ENCODE measurements at regions not wholly inside any gene's neighbourhood (a gene's known extent, or its start where the extent isn't known, plus 50 kb on each side); places are given as distances from the start of the nearest gene placed in this dataset.
"Not testable (repeated sequence)": the region's sequence is repeated elsewhere in the genome, so short reads cannot be mapped to it uniquely, and the experiment has no call there.

GRCh38 chr15:93800805-93801204 lies 430.6 kb upstream of the MCTP2 start:
- no peaks in the 10 kb centered on the region for H3K36me3 ChIP-seq
- H3K27me3 ChIP-seq = no peaks in the 10 kb centered on the region
- H4K20me1 ChIP-seq = no peaks in the 10 kb centered on the region
- H3K4me3 ChIP-seq = no peak overlapping the region
- TF ChIP-seq Cebpa-rat (IDR thresholded peaks at IDR 0.05) = no peak
- H3K4me2 ChIP-seq = no peak overlapping the region
- H3K27ac ChIP-seq = no peak overlapping the region
- H3K9me3 ChIP-seq = no peaks in the 10 kb centered on the region
- H3K4me1 ChIP-seq = no peaks in the 10 kb centered on the region
- H3K9ac ChIP-seq = no peak overlapping the region

GRCh38 chr15:93789441-93789840 lies 441.9 kb upstream of the MCTP2 start:
- no peaks in the 10 kb centered on the region for H3K27me3 ChIP-seq
- peak overlapping the region; percentile 42 for H3K4me2 ChIP-seq
- no peak overlapping the region for H3K27ac ChIP-seq
- no peaks in the 10 kb centered on the region for H4K20me1 ChIP-seq
- H3K4me3 ChIP-seq = no peak overlapping the region
- no peak for TF ChIP-seq Cebpa-rat (IDR thresholded peaks at IDR 0.05)
- H3K9me3 ChIP-seq = peaks cover 23% of the 10 kb centered on the region
- H3K4me1 ChIP-seq = peaks cover 12% of the 10 kb centered on the region
- no peaks in the 10 kb centered on the region for H3K36me3 ChIP-seq
- no peak overlapping the region for H3K9ac ChIP-seq

DNA sequence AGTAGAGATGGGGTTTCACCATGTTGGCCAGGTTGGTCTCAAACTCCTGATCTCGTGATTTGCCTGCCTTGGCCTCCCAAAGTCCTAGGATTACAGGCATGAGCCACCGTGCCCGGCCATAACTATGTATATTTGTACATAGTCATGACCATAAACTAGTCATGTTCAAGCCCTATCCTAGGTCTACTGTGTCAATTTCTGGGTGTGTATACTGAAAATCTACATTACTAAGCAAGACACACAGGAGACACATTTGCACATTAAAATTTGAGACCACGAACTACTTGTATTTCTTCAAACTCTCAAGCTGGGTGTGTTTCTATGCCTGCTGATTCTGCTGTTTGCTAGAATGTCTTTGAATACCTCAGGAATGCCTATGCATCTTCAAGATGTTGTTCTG lies 451.3 kb upstream of the MCTP2 start:
- Histone ChIP-seq H3K27ac (no peak overlapping the region), H3K9me3 (no peaks in the 10 kb centered on the region), H3K27me3 (no peaks in the 10 kb centered on the region), H3K36me3 (no peaks in the 10 kb centered on the region), H3K4me1 (peaks cover 10% of the 10 kb centered on the region), H4K20me1 (no peaks in the 10 kb centered on the region), H3K4me2 (no peak overlapping the region), H3K9ac (no peak overlapping the region), H3K4me3 (no peak overlapping the region)
- TF ChIP-seq Cebpa-rat (IDR thresholded peaks at IDR 0.05) = no peak

GRCh38 chr15:93779341-93779740 lies 452.0 kb upstream of the MCTP2 start:
- no peaks in the 10 kb centered on the region for H3K36me3 ChIP-seq
- H4K20me1 ChIP-seq = no peaks in the 10 kb centered on the region
- no peak for TF ChIP-seq Cebpa-rat (IDR thresholded peaks at IDR 0.05)
- peak overlapping the region; percentile 48 for H3K4me2 ChIP-seq
- H3K4me1 ChIP-seq = peaks cover 10% of the 10 kb centered on the region
- H3K4me3 ChIP-seq = no peak overlapping the region
- H3K9ac ChIP-seq = no peak overlapping the region
- H3K9me3 ChIP-seq = no peaks in the 10 kb centered on the region
- H3K27ac ChIP-seq = no peak overlapping the region
- no peaks in the 10 kb centered on the region for H3K27me3 ChIP-seq

GRCh38 chr15:93771196-93772030 lies 459.9 kb upstream of the MCTP2 start:
- no peak overlapping the region for H3K4me2 ChIP-seq

DNA sequence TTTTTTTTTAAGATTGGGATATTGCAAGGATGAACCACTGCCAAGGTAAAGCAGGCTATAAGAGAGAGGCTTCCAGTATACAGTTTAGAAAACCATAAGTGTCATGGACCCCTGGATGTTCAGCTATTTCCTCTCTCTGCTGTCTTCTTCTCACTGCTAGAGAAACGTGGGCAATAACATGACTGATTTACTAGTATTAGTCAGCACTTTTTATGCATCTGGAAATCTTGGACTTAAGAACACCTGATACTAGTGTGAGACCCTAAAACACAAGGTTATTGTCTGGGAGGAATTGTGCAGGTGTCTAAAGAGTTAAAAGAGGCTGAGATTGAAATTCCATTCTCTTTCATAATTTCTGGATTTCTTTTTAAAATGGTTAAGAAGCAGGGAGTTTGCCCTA lies 460.6 kb upstream of the MCTP2 start:
- H3K27ac ChIP-seq = no peak overlapping the region
- no peak overlapping the region for H3K4me2 ChIP-seq
- no peaks in the 10 kb centered on the region; the same call in 1 of the 2 replicates for H3K9me3 ChIP-seq
- no peaks in the 10 kb centered on the region for H3K27me3 ChIP-seq
- no peak for TF ChIP-seq Cebpa-rat (IDR thresholded peaks at IDR 0.05)
- H3K4me3 ChIP-seq = no peak overlapping the region
- H4K20me1 ChIP-seq = no peaks in the 10 kb centered on the region
- H3K9ac ChIP-seq = no peak overlapping the region
- H3K36me3 ChIP-seq = no peaks in the 10 kb centered on the region
- no peaks in the 10 kb centered on the region for H3K4me1 ChIP-seq

More at GRCh38 chr15:93771196-93772030, 459.9 kb upstream of the MCTP2 start:
- no peak overlapping the region for H3K27ac ChIP-seq
- H3K9ac ChIP-seq = no peak overlapping the region
- H3K4me3 ChIP-seq = no peak overlapping the region
- H4K20me1 ChIP-seq = no peaks in the 10 kb centered on the region
- H3K9me3 ChIP-seq = no peaks in the 10 kb centered on the region; the same call in 1 of the 2 replicates
- TF ChIP-seq Cebpa-rat (IDR thresholded peaks at IDR 0.05) = no peak
- H3K36me3 ChIP-seq = no peaks in the 10 kb centered on the region
- H3K4me1 ChIP-seq = no peaks in the 10 kb centered on the region
- H3K27me3 ChIP-seq = no peaks in the 10 kb centered on the region

- no peaks in the 10 kb centered on the region for H3K27me3 ChIP-seq
- no peak for TF ChIP-seq Cebpa-rat (IDR thresholded peaks at IDR 0.05)
- H3K9me3 ChIP-seq = 0 out of 2 replicates have a peak, but pooled peaks cover 4% of the 10 kb centered on the region
- H4K20me1 ChIP-seq = no peaks in the 10 kb centered on the region
- no peak overlapping the region for H3K4me2 ChIP-seq
- no peaks in the 10 kb centered on the region for H3K4me1 ChIP-seq
- H3K36me3 ChIP-seq = no peaks in the 10 kb centered on the region
- no peak overlapping the region for H3K4me3 ChIP-seq
- no peak overlapping the region for H3K27ac ChIP-seq
- H3K9ac ChIP-seq = no peak overlapping the region
Observed at GRCh38 chr15:93762036-93762435, 469.3 kb upstream of the MCTP2 start.

- H4K20me1 ChIP-seq = no peaks in the 10 kb centered on the region
- no peak overlapping the region for H3K4me2 ChIP-seq
- H3K4me3 ChIP-seq = no peak overlapping the region
- TF ChIP-seq Cebpa-rat (IDR thresholded peaks at IDR 0.05) = no peak
- no peaks in the 10 kb centered on the region for H3K27me3 ChIP-seq
- no peak overlapping the region for H3K9ac ChIP-seq
- H3K4me1 ChIP-seq = no peaks in the 10 kb centered on the region
- 0 out of 2 replicates have a peak, but pooled peaks cover 6% of the 10 kb centered on the region for H3K9me3 ChIP-seq
- no peak overlapping the region for H3K27ac ChIP-seq
- H3K36me3 ChIP-seq = no peaks in the 10 kb centered on the region
Observed at GRCh38 chr15:93759629-93760028, 471.7 kb upstream of the MCTP2 start.

GRCh38 chr15:93758824-93759223 lies 472.5 kb upstream of the MCTP2 start:
- Histone ChIP-seq H3K27me3 (no peaks in the 10 kb centered on the region), H3K9ac (no peak overlapping the region), H3K36me3 (no peaks in the 10 kb centered on the region), H3K9me3 (0 out of 2 replicates have a peak, but pooled peaks cover 6% of the 10 kb centered on the region), H4K20me1 (no peaks in the 10 kb centered on the region), H3K27ac (no peak overlapping the region), H3K4me1 (no peaks in the 10 kb centered on the region), H3K4me3 (no peak overlapping the region), H3K4me2 (no peak overlapping the region)
- TF ChIP-seq Cebpa-rat (IDR thresholded peaks at IDR 0.05) = no peak

- H3K4me1 ChIP-seq = no peaks in the 10 kb centered on the region
- no peaks in the 10 kb centered on the region for H3K27me3 ChIP-seq
- no peak overlapping the region for H3K4me3 ChIP-seq
- H3K9ac ChIP-seq = no peak overlapping the region
- no peaks in the 10 kb centered on the region for H3K36me3 ChIP-seq
- peaks cover 46% of the 10 kb centered on the region for H3K9me3 ChIP-seq
- TF ChIP-seq Cebpa-rat (IDR thresholded peaks at IDR 0.05) = no peak
- H3K4me2 ChIP-seq = no peak overlapping the region
- no peak overlapping the region for H3K27ac ChIP-seq
- H4K20me1 ChIP-seq = no peaks in the 10 kb centered on the region
Observed at GRCh38 chr15:93748710-93749109, 482.7 kb upstream of the MCTP2 start.

- not testable (repeated sequence) for H3K27me3 ChIP-seq, H3K9ac ChIP-seq, H3K4me3 ChIP-seq, H3K4me2 ChIP-seq, H3K4me1 ChIP-seq, H3K36me3 ChIP-seq, H4K20me1 ChIP-seq, H3K27ac ChIP-seq
- H3K9me3 ChIP-seq = peaks cover 28% of the 10 kb centered on the region
Observed at GRCh38 chr15:93734976-93735375, 496.4 kb upstream of the MCTP2 start.
